ENCODE measurements at regions not wholly inside any gene's neighbourhood (a gene's known extent, or its start where the extent isn't known, plus 50 kb on each side); places are given as distances from the start of the nearest gene placed in this dataset.
"Not testable (repeated sequence)": the region's sequence is repeated elsewhere in the genome, so short reads cannot be mapped to it uniquely, and the experiment has no call there.

- no peak for DNase-seq
Measured at GRCh38 chr1:98575955-98576354, 85.6 kb upstream of the SNX7 start.

GRCh38 chr1:98565951-98566350 lies 95.6 kb upstream of the SNX7 start:
- DNase-seq, result no peak

GRCh38 chr1:98559291-98559690 lies 102.2 kb upstream of the SNX7 start:
- DNase-seq, result no peak

GRCh38 chr1:98557895-98558294 lies 103.6 kb upstream of the SNX7 start:
- no peak for DNase-seq

- peak; percentile 21 for DNase-seq
Measured at GRCh38 chr1:98556521-98557158, 104.9 kb upstream of the SNX7 start.

- DNase-seq, result no peak
Measured at GRCh38 chr1:98555814-98556213, 105.7 kb upstream of the SNX7 start.

GRCh38 chr1:98552576-98553074 lies 108.9 kb upstream of the SNX7 start:
- DNase-seq, result not testable (repeated sequence)

- DNase-seq, result no peak
Measured at GRCh38 chr1:98550076-98550475, 111.4 kb upstream of the SNX7 start.

- no peak for DNase-seq
Measured at GRCh38 chr1:98546319-98546718, 115.2 kb upstream of the SNX7 start.

GRCh38 chr1:98538106-98538505 lies 123.4 kb upstream of the SNX7 start:
- DNase-seq, result no peak

GRCh38 chr1:98523256-98523655 lies 138.3 kb upstream of the SNX7 start:
- DNase-seq, result no peak

- DNase-seq, result no peak
Measured at GRCh38 chr1:98516306-98516705, 145.2 kb upstream of the SNX7 start.

- DNase-seq, result no peak
Measured at GRCh38 chr1:98515744-98516143, 145.8 kb upstream of the SNX7 start.

- not testable (repeated sequence) for DNase-seq
Measured at GRCh38 chr1:98512216-98512615, 149.3 kb upstream of the SNX7 start.

GRCh38 chr1:98503771-98504170 lies 157.8 kb upstream of the SNX7 start:
- no peak for DNase-seq

- DNase-seq, result no peak
Measured at GRCh38 chr1:98502937-98503336, 158.6 kb upstream of the SNX7 start.

GRCh38 chr1:98500324-98500723 lies 161.2 kb upstream of the SNX7 start:
- DNase-seq, result no peak

GRCh38 chr1:98498651-98499050 lies 162.9 kb upstream of the SNX7 start:
- no peak for DNase-seq

- DNase-seq, result no peak
Measured at GRCh38 chr1:98497497-98497896, 164.0 kb upstream of the SNX7 start.

GRCh38 chr1:98496256-98496995 lies 165.1 kb upstream of the SNX7 start:
- no peak for DNase-seq

GRCh38 chr1:98493469-98493868 lies 168.1 kb upstream of the SNX7 start:
- DNase-seq, result no peak

- no peak for DNase-seq
Measured at GRCh38 chr1:98490099-98490498, 171.4 kb upstream of the SNX7 start.

- DNase-seq, result no peak
Measured at GRCh38 chr1:98487620-98488019, 173.9 kb upstream of the SNX7 start.

GRCh38 chr1:98482611-98483010 lies 178.9 kb upstream of the SNX7 start:
- DNase-seq, result no peak

- no peak for DNase-seq
Measured at GRCh38 chr1:98480271-98480670, 181.2 kb upstream of the SNX7 start.

Data from hematopoietic multipotent progenitor cell treated with erythropoietin and hydrocortisone succinate and interleukin-3 and kit ligand, for 8 days (in vitro differentiated cells).